Stimulated activated naive CD8-positive, alpha-beta T cell treated with anti-CD3 and anti-CD28 coated beads, Interleukin-15, Interleukin-2, amounts not matched to agents 100 U/mL and 50 U/mL, for 24 hours (primary cell): ENCODE measurements at regions not wholly inside any gene's neighbourhood (a gene's known extent, or its start where the extent isn't known, plus 50 kb on each side); places are given as distances from the start of the nearest gene placed in this dataset.

Experiments used
- ATAC-seq: fragments of 150-1000 bp; cut with Tn5 transposase; one replicate; pipeline ENCODE4 v1.10.0; 2021
- DNase-seq: peaks from one replicate; pipeline ENCODE4 v3.0.0; 2021

DNA sequence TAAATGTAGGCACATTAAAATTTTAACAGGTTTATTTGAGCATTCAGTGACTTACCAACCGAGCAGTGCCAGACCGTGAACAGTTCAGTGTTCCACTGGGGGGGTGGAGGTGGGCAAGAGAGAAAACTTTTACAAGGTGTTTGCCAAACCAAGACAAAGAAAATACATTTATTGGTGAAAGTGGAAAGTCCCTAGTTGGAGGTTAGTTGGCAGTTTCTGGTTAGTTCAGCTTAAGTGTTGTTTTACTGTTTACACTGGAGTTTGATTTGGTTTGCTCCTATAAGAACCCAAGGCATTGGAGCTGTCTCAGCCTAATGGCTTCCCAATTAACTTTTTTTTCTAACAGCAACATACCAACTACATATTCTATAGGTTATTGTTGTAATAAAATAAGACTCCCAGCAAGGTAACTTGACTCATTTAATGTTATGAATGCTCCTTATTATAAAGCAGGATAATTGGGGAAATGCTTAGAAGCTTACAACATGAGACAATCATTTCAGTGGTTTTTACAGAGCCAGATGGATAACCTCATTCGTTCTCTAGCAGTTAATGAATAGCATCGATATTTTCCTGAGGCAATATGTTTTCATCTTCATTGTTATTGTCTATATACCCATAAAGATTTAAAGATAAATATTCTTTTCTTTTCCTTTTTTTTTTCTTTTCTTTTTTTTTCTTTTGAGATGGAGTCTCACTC, 115.8 kb downstream of the ETNK1 start:
- no peak for DNase-seq
- no peak for ATAC-seq

DNA sequence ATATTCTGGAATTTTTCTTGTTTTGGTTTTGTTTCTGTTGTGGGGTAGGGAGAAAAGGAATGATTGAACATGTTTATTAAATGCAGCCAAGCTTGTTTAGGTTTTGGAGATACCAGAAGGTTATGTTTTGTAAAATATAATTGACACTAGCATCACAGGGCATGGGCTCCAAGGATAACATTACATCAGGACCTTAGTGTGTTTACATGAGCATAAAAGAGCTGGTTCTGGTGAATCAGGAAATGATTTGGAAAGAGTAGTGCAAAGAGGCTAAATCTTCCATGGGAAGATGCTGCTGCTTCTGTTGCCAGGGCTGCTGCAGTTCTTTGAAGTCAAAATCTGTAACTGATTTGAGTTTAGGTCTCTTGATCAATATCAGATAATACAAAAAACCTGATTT, 118.7 kb downstream of the ETNK1 start:
- DNase-seq (no peak), ATAC-seq (no peak)

DNA sequence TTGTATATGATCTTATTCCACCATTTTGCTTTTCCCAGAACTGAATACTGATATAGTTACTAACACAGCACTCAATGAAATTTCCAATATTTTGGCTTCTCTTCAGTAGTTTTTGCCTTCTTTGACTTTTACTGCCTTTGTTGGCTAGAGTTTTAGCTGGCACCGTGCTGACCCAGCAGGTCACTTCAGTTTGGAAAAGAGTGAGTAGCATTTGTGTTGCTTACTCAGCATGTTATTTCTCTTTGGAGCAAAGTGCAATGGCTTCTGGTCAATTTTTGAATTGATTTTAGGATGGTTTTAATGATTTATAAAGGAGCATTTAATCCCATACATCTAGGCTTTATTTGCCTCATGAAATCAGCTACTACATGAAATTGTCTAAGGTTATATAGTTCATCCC, 119.2 kb downstream of the ETNK1 start:
- DNase-seq (no peak), ATAC-seq (no peak)

DNA sequence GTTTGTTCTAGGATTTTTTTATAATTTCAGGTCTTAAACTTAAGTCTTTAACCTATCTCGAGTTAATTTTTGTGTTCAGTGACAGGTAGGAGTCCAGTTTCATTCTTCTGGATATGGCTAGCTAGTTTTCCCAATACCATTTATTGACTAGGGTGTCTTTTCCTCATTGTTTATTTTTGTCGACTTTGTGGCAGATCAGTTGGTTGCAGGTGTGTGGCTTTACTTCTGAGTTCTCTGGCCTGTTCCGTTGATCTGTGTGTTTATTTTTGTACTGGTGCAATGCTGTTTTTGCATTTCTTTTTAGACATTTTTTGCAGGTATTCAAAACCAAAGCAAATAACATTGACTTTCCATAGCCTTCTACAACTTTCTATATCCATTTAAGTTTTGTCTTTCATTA, 121.7 kb downstream of the ETNK1 start:
- DNase-seq: no peak

GRCh38 chr12:22755629-22756028, 130.7 kb downstream of the ETNK1 start:
- no peak for DNase-seq
- no peak for ATAC-seq

More for the DNA sequence above, 121.7 kb downstream of the ETNK1 start:
- ATAC-seq: no peak

GRCh38 chr12:22759769-22760674, 135.1 kb downstream of the ETNK1 start:
- ATAC-seq (no peak), DNase-seq (no peak)

GRCh38 chr12:22765421-22766130, 140.6 kb downstream of the ETNK1 start:
- DNase-seq (no peak), ATAC-seq (no peak)

- ATAC-seq (no peak), DNase-seq (no peak)
These were observed 142.0 kb downstream of the ETNK1 start for GRCh38 chr12:22766911-22767420.

- ATAC-seq (no peak), DNase-seq (no peak)
These were observed 156.4 kb downstream of the ETNK1 start for GRCh38 chr12:22781339-22781738.

DNA sequence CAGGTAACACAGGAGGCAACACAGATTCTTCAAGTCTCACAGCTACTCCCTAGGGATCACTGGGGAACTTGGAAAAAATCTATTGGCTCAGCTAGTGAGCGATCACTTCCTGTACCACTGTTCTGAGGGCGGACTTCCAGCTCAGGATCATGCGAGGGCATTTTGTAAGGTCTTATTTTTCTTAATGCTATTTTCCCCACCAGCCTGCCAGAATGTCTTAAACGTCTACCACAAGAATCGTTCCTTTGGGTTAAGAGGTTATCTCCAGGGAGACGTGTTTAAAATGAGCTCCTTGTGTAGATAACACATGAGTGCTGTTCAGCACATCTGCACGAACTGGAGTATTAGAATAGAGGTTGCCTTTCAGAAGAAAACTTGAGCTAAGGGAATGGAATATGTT, 162.6 kb downstream of the ETNK1 start:
- no peak for ATAC-seq

DNA sequence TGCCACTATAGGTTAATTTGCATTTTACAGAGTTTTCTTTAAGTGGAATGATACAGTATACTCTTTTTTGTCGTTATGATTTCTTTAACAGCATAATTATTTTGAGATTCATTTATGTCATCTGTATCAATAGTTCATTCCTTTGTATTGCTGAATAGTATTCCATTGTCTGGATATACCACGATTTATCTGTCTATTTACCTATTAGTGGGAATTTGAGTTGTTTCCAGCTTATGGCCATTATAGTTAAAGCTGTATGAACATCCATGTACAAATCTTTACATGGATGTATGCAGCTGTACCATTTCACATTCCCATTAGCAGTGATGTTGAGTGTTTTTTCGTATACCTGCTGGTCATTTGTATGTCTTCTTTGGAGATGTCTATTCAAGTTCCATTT, 163.9 kb downstream of the ETNK1 start:
- ATAC-seq (no peak), DNase-seq (no peak)

More for the DNA sequence above, 162.6 kb downstream of the ETNK1 start:
- DNase-seq: no peak

DNA sequence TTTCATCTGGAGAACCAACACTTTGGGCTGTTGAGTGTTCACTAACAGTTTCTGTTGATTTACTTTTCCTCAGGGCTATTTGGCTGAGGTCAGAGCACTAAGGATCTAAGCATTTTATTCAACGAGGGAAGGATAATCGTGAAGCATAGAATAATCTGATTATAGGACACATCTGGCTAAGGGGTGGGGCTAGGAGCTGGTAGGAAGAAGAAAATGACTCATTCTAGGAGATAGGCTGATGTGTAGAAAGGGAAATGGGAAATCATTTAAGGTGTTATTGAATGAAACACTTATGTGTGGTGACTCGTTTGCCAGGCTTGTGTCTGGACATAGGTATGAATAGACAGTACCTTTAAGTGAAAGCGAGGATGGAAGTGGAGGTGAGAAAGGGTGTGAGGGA, 167.2 kb downstream of the ETNK1 start:
- DNase-seq (no peak), ATAC-seq (no peak)

DNA sequence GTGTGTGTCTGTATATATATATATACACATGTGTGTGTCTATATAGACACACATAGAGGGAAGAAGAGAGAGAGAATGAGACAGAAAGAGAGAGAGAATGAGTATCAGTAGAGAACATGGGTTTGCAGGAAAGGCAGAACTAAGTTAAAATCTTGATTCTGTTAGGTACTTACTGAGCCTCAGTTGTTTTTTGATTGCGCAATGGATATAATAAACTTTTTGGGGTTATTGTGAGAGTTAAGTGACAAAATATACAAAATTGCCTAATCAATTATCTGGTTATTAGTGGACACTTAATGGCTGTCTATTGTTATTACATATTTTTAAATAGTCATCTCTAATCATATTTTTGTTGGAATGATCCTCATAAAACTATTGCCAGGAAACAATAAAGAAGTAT, 169.0 kb downstream of the ETNK1 start:
- DNase-seq: no peak
- no peak for ATAC-seq

- DNase-seq: no peak
- ATAC-seq: no peak
These were observed 172.1 kb downstream of the ETNK1 start for GRCh38 chr12:22796941-22797630.

- DNase-seq (no peak), ATAC-seq (no peak)
These were observed 172.7 kb downstream of the ETNK1 start for GRCh38 chr12:22797701-22798100.

- no peak for DNase-seq
- ATAC-seq: no peak
These were observed 173.1 kb downstream of the ETNK1 start for GRCh38 chr12:22798116-22798515.

DNA sequence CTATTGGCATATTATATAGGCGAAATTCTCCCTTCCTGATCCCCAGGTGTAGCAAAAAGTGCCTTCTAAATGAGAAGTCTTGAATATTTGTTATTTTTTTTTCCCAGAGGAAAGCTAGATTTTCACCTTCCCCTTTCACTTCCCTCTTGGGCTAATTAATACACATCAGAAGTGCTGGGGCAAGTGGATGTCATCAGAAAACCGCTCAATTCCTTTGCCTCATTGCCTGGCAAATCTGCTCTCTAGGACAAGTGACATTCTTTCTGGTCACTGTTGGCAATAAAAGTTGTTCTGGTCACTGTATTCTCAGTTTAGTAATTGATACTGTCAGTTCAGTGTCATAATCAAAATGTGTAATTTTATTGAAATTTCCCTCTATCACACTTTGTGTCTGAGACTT, 174.5 kb downstream of the ETNK1 start:
- no peak for DNase-seq
- ATAC-seq: no peak

GRCh38 chr12:22800332-22800731, 175.4 kb downstream of the ETNK1 start:
- ATAC-seq: no peak

DNA sequence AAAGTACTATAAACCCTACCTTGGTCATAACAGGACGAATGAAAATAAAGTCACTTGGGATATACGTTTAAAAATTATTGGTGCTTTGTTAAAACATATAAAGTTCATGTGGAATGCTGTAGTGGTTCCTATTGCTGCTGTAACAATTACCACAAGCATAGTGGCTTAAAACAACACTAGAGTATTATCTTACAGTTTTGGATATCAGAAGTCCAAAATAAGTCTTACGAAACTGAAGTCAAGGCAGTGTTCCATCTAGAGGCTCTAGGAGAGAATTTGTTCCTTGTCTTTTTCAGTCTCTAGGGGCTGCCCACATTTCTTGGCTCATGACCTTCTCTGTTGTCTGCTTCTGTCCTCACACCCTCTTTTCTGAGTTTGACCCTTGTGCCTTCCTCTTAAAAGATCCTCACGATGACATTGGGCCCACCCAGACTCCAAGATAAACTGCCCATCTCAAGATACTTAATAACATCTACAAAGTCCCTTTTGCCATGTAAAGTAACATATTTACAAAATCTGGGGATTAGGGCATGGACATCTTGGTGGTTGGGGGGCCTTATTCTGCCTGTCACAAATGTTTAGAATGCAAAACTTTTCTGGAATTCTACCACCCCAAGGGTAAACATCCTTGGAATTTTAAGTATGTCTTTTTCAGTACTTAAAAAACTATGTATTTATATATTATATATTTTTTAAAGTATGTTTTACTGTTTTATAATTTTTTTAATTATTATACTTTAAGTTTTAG, 178.1 kb downstream of the ETNK1 start:
- no peak for DNase-seq

More at GRCh38 chr12:22800332-22800731, 175.4 kb downstream of the ETNK1 start:
- no peak for DNase-seq

DNA sequence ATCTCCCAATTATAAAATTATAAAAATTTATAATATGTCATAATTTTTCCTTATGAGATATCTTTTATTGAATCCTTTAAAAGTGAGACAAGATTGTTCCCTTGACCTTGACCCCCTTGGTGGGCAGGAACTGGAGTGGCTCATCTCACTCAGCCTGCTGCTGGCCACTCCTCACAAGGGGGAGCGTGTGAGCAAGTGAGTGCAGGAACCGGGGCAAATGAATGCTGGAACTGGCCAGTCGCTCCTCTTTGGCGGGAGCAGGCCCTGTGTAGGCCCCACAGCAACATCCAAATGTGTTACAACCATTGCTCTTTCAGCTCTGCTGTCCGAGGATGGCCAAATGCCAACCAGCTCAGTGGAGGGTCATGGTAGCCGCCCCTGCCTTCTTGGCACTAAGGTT, 178.8 kb downstream of the ETNK1 start:
- no peak for DNase-seq
- no peak for ATAC-seq

More for the DNA sequence above, 178.1 kb downstream of the ETNK1 start:
- ATAC-seq: no peak

- no peak for ATAC-seq
- DNase-seq: no peak
These were observed 183.9 kb downstream of the ETNK1 start for GRCh38 chr12:22808860-22809259.
